Hematopoietic multipotent progenitor cell treated with erythropoietin and hydrocortisone succinate and interleukin-3 and kit ligand, for 8 days (in vitro differentiated cells): ENCODE measurements at regions not wholly inside any gene's neighbourhood (a gene's known extent, or its start where the extent isn't known, plus 50 kb on each side); places are given as distances from the start of the nearest gene placed in this dataset.

Experiments used
- DNase-seq: peaks from one replicate; pipeline ENCODE4 v3.0.0-alpha.2; 2015

- no peak for DNase-seq
Observed at GRCh38 chr13:106744516-106744915, 176.6 kb upstream of the ARGLU1 start.

- DNase-seq, result no peak
Observed at GRCh38 chr13:106738186-106738678, 170.3 kb upstream of the ARGLU1 start.

GRCh38 chr13:106736941-106737340, 169.0 kb upstream of the ARGLU1 start:
- no peak for DNase-seq

GRCh38 chr13:106734198-106734597, 166.3 kb upstream of the ARGLU1 start:
- DNase-seq, result no peak

GRCh38 chr13:106723036-106723435, 155.1 kb upstream of the ARGLU1 start:
- DNase-seq, result no peak

GRCh38 chr13:106722620-106723019, 154.7 kb upstream of the ARGLU1 start:
- no peak for DNase-seq

GRCh38 chr13:106721599-106721998, 153.7 kb upstream of the ARGLU1 start:
- no peak for DNase-seq

- no peak for DNase-seq
Observed at GRCh38 chr13:106714271-106714982, 146.5 kb upstream of the ARGLU1 start.

GRCh38 chr13:106712381-106712780, 144.4 kb upstream of the ARGLU1 start:
- DNase-seq, result no peak

- no peak for DNase-seq
Observed at GRCh38 chr13:106710266-106710665, 142.3 kb upstream of the ARGLU1 start.

- DNase-seq, result no peak
Observed at GRCh38 chr13:106709522-106709921, 141.6 kb upstream of the ARGLU1 start.

- no peak for DNase-seq
Observed at GRCh38 chr13:106702505-106702904, 134.6 kb upstream of the ARGLU1 start.

- no peak for DNase-seq
Observed at GRCh38 chr13:106701771-106702341, 133.9 kb upstream of the ARGLU1 start.

GRCh38 chr13:106700439-106700838, 132.5 kb upstream of the ARGLU1 start:
- no peak for DNase-seq

- DNase-seq, result no peak
Observed at GRCh38 chr13:106700007-106700406, 132.1 kb upstream of the ARGLU1 start.

GRCh38 chr13:106699311-106699710, 131.4 kb upstream of the ARGLU1 start:
- no peak for DNase-seq

- DNase-seq, result no peak
Observed at GRCh38 chr13:106696719-106697118, 128.8 kb upstream of the ARGLU1 start.

- no peak for DNase-seq
Observed at GRCh38 chr13:106696140-106696539, 128.2 kb upstream of the ARGLU1 start.

GRCh38 chr13:106695139-106695538, 127.2 kb upstream of the ARGLU1 start:
- DNase-seq, result no peak

- DNase-seq, result no peak
Observed at GRCh38 chr13:106691861-106692260, 123.9 kb upstream of the ARGLU1 start.

GRCh38 chr13:106691341-106691740, 123.4 kb upstream of the ARGLU1 start:
- DNase-seq, result no peak

GRCh38 chr13:106690779-106691178, 122.8 kb upstream of the ARGLU1 start:
- DNase-seq, result no peak

GRCh38 chr13:106689906-106690305, 122.0 kb upstream of the ARGLU1 start:
- DNase-seq, result no peak

- DNase-seq, result no peak
Observed at GRCh38 chr13:106688940-106689339, 121.0 kb upstream of the ARGLU1 start.

GRCh38 chr13:106686163-106686562, 118.2 kb upstream of the ARGLU1 start:
- DNase-seq, result no peak
